ENCODE measurements at regions not wholly inside any gene's neighbourhood (a gene's known extent, or its start where the extent isn't known, plus 50 kb on each side); places are given as distances from the start of the nearest gene placed in this dataset.

DNA sequence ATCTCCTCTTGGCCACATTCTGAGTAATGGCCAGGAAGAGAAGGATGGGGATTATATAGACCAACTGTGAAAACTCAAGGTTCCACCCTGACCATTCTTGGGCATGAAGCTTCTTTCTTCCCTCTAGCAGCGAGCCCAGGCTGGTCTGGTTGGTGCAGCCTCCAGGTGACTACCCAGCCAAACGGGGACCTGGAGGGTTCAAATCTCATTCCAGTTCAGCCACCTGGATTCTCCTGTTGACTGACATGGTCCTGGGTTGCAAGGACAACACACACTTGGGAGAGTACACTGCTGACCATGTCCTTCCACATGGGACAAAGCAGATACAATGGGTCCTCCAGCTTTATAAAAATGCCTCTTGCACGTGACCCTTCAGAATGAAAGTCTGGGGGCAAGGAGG, 67.0 kb downstream of the SHANK2 start:
- no peak overlapping the region for H3K27ac ChIP-seq
- intact Hi-C loops (cut with DNase I) = no loop called here
- H3K27me3 ChIP-seq (ENCODE audit: insufficient read depth in 3 of 3, low read length in 2 of 3) = peaks cover 0 to 12% (median 4%) of the 10 kb centered on the region in 3 donors
- ATAC-seq (no peak), DNase-seq (no peak)
- no peak overlapping the region for H3K4me3 ChIP-seq
- no peaks in the 10 kb centered on the region for H3K4me1 ChIP-seq
- TF ChIP-seq, protein P1, sequence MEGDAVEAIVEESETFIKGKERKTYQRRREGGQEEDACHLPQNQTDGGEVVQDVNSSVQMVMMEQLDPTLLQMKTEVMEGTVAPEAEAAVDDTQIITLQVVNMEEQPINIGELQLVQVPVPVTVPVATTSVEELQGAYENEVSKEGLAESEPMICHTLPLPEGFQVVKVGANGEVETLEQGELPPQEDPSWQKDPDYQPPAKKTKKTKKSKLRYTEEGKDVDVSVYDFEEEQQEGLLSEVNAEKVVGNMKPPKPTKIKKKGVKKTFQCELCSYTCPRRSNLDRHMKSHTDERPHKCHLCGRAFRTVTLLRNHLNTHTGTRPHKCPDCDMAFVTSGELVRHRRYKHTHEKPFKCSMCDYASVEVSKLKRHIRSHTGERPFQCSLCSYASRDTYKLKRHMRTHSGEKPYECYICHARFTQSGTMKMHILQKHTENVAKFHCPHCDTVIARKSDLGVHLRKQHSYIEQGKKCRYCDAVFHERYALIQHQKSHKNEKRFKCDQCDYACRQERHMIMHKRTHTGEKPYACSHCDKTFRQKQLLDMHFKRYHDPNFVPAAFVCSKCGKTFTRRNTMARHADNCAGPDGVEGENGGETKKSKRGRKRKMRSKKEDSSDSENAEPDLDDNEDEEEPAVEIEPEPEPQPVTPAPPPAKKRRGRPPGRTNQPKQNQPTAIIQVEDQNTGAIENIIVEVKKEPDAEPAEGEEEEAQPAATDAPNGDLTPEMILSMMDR (IDR thresholded peaks at IDR 0.05) = no peak
- H3K36me3 ChIP-seq (ENCODE audit: insufficient read depth in 1 of 2, low read depth in 1 of 2) = no peaks in the 10 kb centered on the region
- WGBS, 3 donors = 88 to 98% (median 89%) methylated on average over 3 of the region's 3 CpGs
- no peaks in the 10 kb centered on the region for H3K9me3 ChIP-seq

DNA sequence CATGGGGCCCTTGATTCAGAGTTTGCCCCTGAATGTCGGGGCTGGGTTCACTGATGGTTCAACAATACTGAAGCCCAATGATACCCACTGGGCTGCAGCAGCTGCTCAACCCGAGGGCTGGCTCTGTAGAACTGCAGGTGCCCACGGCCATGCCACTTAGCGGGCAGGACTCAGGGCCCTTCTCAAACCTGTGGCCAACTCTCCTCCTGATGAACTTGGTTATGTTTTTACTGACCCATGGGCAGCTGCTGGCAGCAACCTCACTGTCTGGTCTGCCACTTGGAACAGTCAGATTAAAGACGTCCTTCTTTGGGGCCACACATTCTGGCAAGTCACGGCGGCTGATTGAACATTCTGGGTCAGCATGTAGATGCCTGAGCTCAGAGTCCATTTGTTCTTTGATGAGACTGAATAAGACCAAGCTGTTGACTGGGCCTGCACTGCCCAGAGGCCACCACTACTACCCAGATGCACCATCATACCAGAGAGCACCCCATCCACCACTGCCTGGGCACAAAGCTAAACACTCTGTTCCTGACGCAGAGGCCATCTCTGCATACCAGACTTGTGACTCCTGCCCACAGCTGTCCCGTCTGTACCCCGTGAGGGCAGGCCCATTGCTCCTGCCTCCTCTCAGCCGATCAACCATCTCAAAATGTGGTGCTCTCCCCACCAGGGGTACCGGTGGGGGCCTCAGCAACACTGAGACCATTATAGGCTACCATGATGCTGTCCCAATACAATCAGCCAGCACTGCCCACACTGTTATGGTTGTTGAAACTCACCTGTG, 67.8 kb downstream of the SHANK2 start:
- Histone ChIP-seq H3K4me3 (no peak overlapping the region), H3K4me1 (no peaks in the 10 kb centered on the region), H3K27me3 (ENCODE audit: insufficient read depth in 3 of 3, low read length in 2 of 3) (peaks cover 0 to 12% (median 4%) of the 10 kb centered on the region in 3 donors), H3K9me3 (no peaks in the 10 kb centered on the region), H3K36me3 (ENCODE audit: insufficient read depth in 1 of 2, low read depth in 1 of 2) (no peaks in the 10 kb centered on the region), H3K27ac (no peak overlapping the region)
- 73 to 89% (median 74%) methylated on average over 11 to 12 of the region's 12 CpGs for WGBS, 3 donors
- TF ChIP-seq, protein P1 (IDR thresholded peaks at IDR 0.05) = no peak
- intact Hi-C loops (cut with DNase I) = no loop called here
- ATAC-seq = no peak
- DNase-seq = no peak

DNA sequence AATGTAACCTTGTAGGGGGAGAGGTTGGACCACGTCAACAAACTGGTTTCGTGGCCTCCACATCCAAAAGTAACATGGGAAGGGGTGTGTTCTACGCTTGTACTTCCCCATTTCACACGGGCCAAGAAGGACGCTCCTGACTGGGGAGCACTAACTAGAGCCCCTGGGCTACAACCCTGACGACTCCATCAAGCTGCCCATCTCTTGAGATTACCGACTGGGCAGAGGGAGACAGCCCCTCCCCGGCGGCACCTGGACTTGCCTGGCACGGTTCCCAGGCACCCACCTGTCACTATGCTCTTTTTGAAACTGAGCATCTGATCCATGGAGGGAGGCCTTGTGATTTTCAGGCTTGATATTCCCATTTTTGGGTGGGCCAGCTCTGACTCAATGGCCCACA, 68.5 kb downstream of the SHANK2 start:
- WGBS, 3 donors = 69 to 76% (median 75%) methylated on average over 10 of the region's 10 CpGs
- H3K36me3 ChIP-seq (ENCODE audit: insufficient read depth in 1 of 2, low read depth in 1 of 2) = no peaks in the 10 kb centered on the region
- DNase-seq (no peak), ATAC-seq (no peak)
- TF ChIP-seq, protein P1 (IDR thresholded peaks at IDR 0.05) = no peak
- H3K27ac ChIP-seq = no peak overlapping the region
- no peaks in the 10 kb centered on the region for H3K9me3 ChIP-seq
- intact Hi-C loops (cut with DNase I) = no loop called here
- no peaks in the 10 kb centered on the region for H3K4me1 ChIP-seq
- no peak overlapping the region for H3K4me3 ChIP-seq
- peaks cover 0 to 5% (median 4%) of the 10 kb centered on the region in 3 donors for H3K27me3 ChIP-seq (ENCODE audit: insufficient read depth in 3 of 3, low read length in 2 of 3)

DNA sequence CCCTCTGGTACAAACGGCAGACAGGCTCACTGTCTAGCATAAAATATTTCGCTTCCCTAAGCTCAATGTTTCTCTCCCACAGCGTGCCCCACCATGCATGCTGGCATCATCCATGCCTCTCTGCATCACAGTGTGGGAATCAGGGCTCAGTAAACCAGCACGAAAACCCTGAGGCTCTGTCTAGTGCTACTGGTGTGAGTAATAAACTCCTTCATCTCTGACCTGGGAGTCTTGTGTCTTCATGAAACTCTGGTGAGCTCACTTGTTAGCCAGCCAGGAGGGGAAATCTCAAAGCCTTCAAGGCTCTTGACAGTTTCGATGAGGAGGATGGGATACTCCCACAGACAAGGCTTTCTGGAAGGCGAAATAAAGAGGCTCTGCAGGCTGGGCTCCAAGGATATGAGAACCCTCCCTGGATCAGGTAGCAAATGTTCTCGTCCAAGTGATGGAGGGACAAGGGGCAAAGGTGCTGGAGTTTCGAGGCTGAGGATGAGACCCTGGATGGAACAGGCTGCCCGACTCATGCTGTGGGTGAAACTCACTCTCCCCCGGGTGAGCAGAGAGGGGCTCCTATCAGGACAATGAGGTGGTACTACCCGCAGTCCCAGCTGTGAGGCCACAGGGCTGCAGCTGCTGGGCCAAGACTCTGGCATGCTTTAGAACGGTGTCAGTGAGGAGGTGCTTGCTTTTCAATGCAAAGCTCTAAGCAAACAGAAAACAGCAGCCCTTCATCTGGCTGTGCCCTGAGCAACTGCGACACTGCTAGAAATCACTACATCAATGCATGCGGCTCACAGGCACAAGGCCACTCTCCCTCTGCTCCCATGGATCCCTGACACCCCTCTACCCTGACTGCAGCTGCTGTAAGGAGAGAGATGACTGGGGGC, 69.3 kb downstream of the SHANK2 start:
- H3K27ac ChIP-seq = no peak overlapping the region
- DNase-seq (no peak), ATAC-seq (no peak)
- 79 to 83% (median 79%) methylated on average over 14 of the region's 14 CpGs for WGBS, 3 donors
- peaks cover 0 to 5% (median 4%) of the 10 kb centered on the region in 3 donors for H3K27me3 ChIP-seq (ENCODE audit: insufficient read depth in 3 of 3, low read length in 2 of 3)
- H3K36me3 ChIP-seq (ENCODE audit: insufficient read depth in 1 of 2, low read depth in 1 of 2) = no peaks in the 10 kb centered on the region
- H3K4me3 ChIP-seq = no peak overlapping the region
- TF ChIP-seq, protein P1 (IDR thresholded peaks at IDR 0.05) = no peak
- no peaks in the 10 kb centered on the region for H3K9me3 ChIP-seq
- H3K4me1 ChIP-seq = no peaks in the 10 kb centered on the region
- intact Hi-C loops (cut with DNase I) = no loop called here
